Skeletal muscle tissue (tissue), 3 donors: ENCODE measurements at regions not wholly inside any gene's neighbourhood (a gene's known extent, or its start where the extent isn't known, plus 50 kb on each side); places are given as distances from the start of the nearest gene placed in this dataset.
A peak's percentile ranks its signal among the peaks of the same experiment; 100 is the strongest.

Source experiments
- H3K27ac ChIP-seq: one replicate; pipeline ENCODE4 v1.7.0; 2013; ENCODE audit warnings: mild to moderate bottlenecking, low read depth, low read length, inconsistent platforms
- H3K27me3 ChIP-seq, 3 donors: one replicate each; pipeline ENCODE4 v1.7.0; 2013; ENCODE audit warnings: low read length in 3 of 3; ENCODE audit not compliant: control insufficient read depth in 3 of 3, insufficient read depth in 3 of 3
- H3K36me3 ChIP-seq, 3 donors: one replicate each; pipeline ENCODE4 v1.7.0; 2013; ENCODE audit warnings: low read length in 3 of 3; ENCODE audit not compliant: control insufficient read depth in 3 of 3, insufficient read depth in 3 of 3
- H3K4me1 ChIP-seq, 3 donors: one replicate each; pipeline ENCODE4 v1.7.0; 2013; ENCODE audit warnings: low read length in 3 of 3, mild to moderate bottlenecking in 3 of 3; ENCODE audit not compliant: control insufficient read depth in 3 of 3, insufficient read depth in 3 of 3
- H3K4me3 ChIP-seq, 3 donors: one replicate each; pipeline ENCODE4 v1.7.0; 2013; ENCODE audit warnings: low read length in 3 of 3
- H3K9ac ChIP-seq, 3 donors: one replicate each; pipeline ENCODE4 v1.7.0; 2013; ENCODE audit warnings: low read length in 3 of 3, mild to moderate bottlenecking in 3 of 3, moderate library complexity in 2 of 3, low read depth in 1 of 3
- H3K9me3 ChIP-seq, 3 donors: one replicate each; pipeline ENCODE4 v1.7.0; 2013; ENCODE audit warnings: low read length in 3 of 3; ENCODE audit not compliant: control insufficient read depth in 3 of 3
- donor health status: Osteomylitis.

- Histone ChIP-seq H3K9ac (no peak overlapping the region), H3K4me1 (no peaks in the 10 kb centered on the region), H3K27me3 (no peaks in the 10 kb centered on the region), H3K27ac (no peak overlapping the region), H3K36me3 (no peaks in the 10 kb centered on the region), H3K9me3 (no peaks in the 10 kb centered on the region), H3K4me3 (no peak overlapping the region)
These were observed 102.7 kb upstream of the IVNS1ABP start for GRCh38 chr1:185419718-185420117.

GRCh38 chr1:185418472-185418871 lies 101.4 kb upstream of the IVNS1ABP start:
- H3K27me3 ChIP-seq, result no peaks in the 10 kb centered on the region
- no peak overlapping the region for H3K27ac ChIP-seq
- H3K4me1 ChIP-seq, result no peaks in the 10 kb centered on the region
- no peak overlapping the region for H3K9ac ChIP-seq
- no peak overlapping the region for H3K4me3 ChIP-seq
- H3K36me3 ChIP-seq, result no peaks in the 10 kb centered on the region
- no peaks in the 10 kb centered on the region for H3K9me3 ChIP-seq

- no peak overlapping the region for H3K27ac ChIP-seq
- no peak overlapping the region for H3K4me3 ChIP-seq
- no peaks in the 10 kb centered on the region for H3K27me3 ChIP-seq
- no peaks in the 10 kb centered on the region for H3K36me3 ChIP-seq
- no peak overlapping the region for H3K9ac ChIP-seq
- no peaks in the 10 kb centered on the region for H3K9me3 ChIP-seq
- no peaks in the 10 kb centered on the region for H3K4me1 ChIP-seq
These were observed 95.5 kb upstream of the IVNS1ABP start for GRCh38 chr1:185412385-185413087.

GRCh38 chr1:185409763-185410528 lies 92.9 kb upstream of the IVNS1ABP start:
- H3K4me1 ChIP-seq, result peaks cover 0 to under 1% (median 0%) of the 10 kb centered on the region in 3 donors
- H3K9ac ChIP-seq, result no peak overlapping the region
- H3K27ac ChIP-seq, result no peak overlapping the region
- no peaks in the 10 kb centered on the region for H3K36me3 ChIP-seq
- no peaks in the 10 kb centered on the region for H3K9me3 ChIP-seq
- no peak overlapping the region for H3K4me3 ChIP-seq
- peaks cover 0 to 2% (median 0%) of the 10 kb centered on the region in 3 donors for H3K27me3 ChIP-seq

GRCh38 chr1:185409345-185409744 lies 92.3 kb upstream of the IVNS1ABP start:
- no peaks in the 10 kb centered on the region for H3K36me3 ChIP-seq
- no peak overlapping the region for H3K4me3 ChIP-seq
- H3K9ac ChIP-seq, result no peak overlapping the region
- H3K27me3 ChIP-seq, result peaks cover 0 to 2% (median 0%) of the 10 kb centered on the region in 3 donors
- peaks cover 0 to 3% (median 0%) of the 10 kb centered on the region in 3 donors for H3K4me1 ChIP-seq
- no peak overlapping the region for H3K27ac ChIP-seq
- H3K9me3 ChIP-seq, result no peaks in the 10 kb centered on the region

GRCh38 chr1:185408700-185409270 lies 91.7 kb upstream of the IVNS1ABP start:
- Histone ChIP-seq H3K27ac (no peak overlapping the region), H3K27me3 (peaks cover 0 to 2% (median 0%) of the 10 kb centered on the region in 3 donors)

GRCh38 chr1:185406691-185407009 lies 89.6 kb upstream of the IVNS1ABP start:
- no peak overlapping the region for H3K4me3 ChIP-seq
- H3K27me3 ChIP-seq, result peaks cover 0 to 2% (median 0%) of the 10 kb centered on the region in 3 donors
- no peak overlapping the region for H3K9ac ChIP-seq
- H3K4me1 ChIP-seq, result peaks cover 0 to 3% (median 2%) of the 10 kb centered on the region in 3 donors
- no peaks in the 10 kb centered on the region for H3K36me3 ChIP-seq
- H3K9me3 ChIP-seq, result no peaks in the 10 kb centered on the region
- no peak overlapping the region for H3K27ac ChIP-seq

More at GRCh38 chr1:185408700-185409270, 91.7 kb upstream of the IVNS1ABP start:
- no peaks in the 10 kb centered on the region for H3K36me3 ChIP-seq
- H3K9ac ChIP-seq, result no peak overlapping the region
- H3K4me1 ChIP-seq, result peaks cover 0 to 3% (median 0%) of the 10 kb centered on the region in 3 donors
- H3K9me3 ChIP-seq, result no peaks in the 10 kb centered on the region
- H3K4me3 ChIP-seq, result no peak overlapping the region

- no peak overlapping the region for H3K9ac ChIP-seq
- H3K27ac ChIP-seq, result no peak overlapping the region
- no peak overlapping the region for H3K4me3 ChIP-seq
- H3K9me3 ChIP-seq, result no peaks in the 10 kb centered on the region
- H3K36me3 ChIP-seq, result no peaks in the 10 kb centered on the region
- peaks cover 0 to 3% (median 2%) of the 10 kb centered on the region in 3 donors for H3K4me1 ChIP-seq
- H3K27me3 ChIP-seq, result peaks cover 0 to 2% (median 0%) of the 10 kb centered on the region in 3 donors
These were observed 89.1 kb upstream of the IVNS1ABP start for GRCh38 chr1:185406006-185406690.

- H3K4me1 ChIP-seq, result peaks cover 0 to 3% (median 2%) of the 10 kb centered on the region in 3 donors
- no peak overlapping the region for H3K9ac ChIP-seq
- H3K4me3 ChIP-seq, result peak overlapping the region in 1 of 3 donors; percentile 65
These were observed 88.0 kb upstream of the IVNS1ABP start for GRCh38 chr1:185404907-185405568.

More at GRCh38 chr1:185404907-185405568, 88.0 kb upstream of the IVNS1ABP start:
- H3K36me3 ChIP-seq, result no peaks in the 10 kb centered on the region
- H3K9me3 ChIP-seq, result no peaks in the 10 kb centered on the region
- H3K27ac ChIP-seq, result no peak overlapping the region
- H3K27me3 ChIP-seq, result peaks cover 0 to 2% (median 0%) of the 10 kb centered on the region in 3 donors
